Neural cell (in vitro differentiated cells): ENCODE measurements at regions not wholly inside any gene's neighbourhood (a gene's known extent, or its start where the extent isn't known, plus 50 kb on each side); places are given as distances from the start of the nearest gene placed in this dataset.

ENCODE experiments used
- EZH2 ChIP-seq: fragments of 200-600, 300-800 bp; shearing (Covaris generic), sonication (generic); IDR thresholded peaks from 2 replicates; pipeline ENCODE4 v1.6.1; 2014; ENCODE audit warnings: antibody characterized with exemption, low read length, borderline replicate concordance, mild to moderate bottlenecking; ENCODE audit not compliant: insufficient read depth, poor library complexity, severe bottlenecking
- TAF1 ChIP-seq: IDR thresholded peaks from 2 replicates; pipeline ENCODE4 v1.6.1; 2012; ENCODE audit warnings: low read depth
- TF ChIP-seq, protein P1 (sequence below): fragments of 450-650 bp; IDR thresholded peaks from 2 replicates; pipeline ENCODE4 v1.5.1; 2014; ENCODE audit warnings: antibody characterized with exemption, mild to moderate bottlenecking, moderate library complexity; ENCODE audit not compliant: poor library complexity, severe bottlenecking

DNA sequence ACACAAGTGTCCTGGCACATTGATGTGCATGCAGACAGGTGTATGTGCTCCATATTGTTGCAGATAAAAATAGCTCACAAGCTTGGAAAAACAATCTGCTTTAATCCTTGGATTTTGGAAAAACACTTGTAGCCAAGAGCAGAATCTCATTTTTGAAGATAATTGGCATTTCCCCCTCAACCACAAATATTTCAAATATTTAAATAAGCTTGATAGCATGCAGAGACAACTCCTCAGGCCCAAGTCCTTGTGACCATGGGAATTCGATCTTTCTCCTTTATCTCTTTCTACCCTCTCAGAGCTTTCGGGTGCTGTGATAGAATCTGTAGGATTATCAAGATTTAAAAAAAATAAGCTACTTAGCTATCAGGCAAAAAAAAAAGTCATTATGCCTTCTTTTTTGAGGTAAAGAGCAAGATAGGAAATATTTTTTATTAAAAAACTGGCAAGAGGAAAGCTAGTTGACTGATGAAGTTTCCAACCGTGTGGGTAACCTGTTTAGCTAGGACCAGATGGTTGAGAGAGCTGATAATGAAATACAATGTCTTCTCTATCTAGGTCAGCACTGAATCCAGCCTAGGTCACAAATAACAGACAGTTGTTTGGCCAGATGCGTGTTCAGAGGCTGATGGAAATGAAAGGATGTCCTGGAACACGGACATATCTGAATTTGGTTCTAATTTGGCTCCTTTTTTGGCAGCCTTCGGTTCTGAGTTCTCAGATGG is 54.9 kb upstream of the SNRK start:
- TF ChIP-seq, protein P1, sequence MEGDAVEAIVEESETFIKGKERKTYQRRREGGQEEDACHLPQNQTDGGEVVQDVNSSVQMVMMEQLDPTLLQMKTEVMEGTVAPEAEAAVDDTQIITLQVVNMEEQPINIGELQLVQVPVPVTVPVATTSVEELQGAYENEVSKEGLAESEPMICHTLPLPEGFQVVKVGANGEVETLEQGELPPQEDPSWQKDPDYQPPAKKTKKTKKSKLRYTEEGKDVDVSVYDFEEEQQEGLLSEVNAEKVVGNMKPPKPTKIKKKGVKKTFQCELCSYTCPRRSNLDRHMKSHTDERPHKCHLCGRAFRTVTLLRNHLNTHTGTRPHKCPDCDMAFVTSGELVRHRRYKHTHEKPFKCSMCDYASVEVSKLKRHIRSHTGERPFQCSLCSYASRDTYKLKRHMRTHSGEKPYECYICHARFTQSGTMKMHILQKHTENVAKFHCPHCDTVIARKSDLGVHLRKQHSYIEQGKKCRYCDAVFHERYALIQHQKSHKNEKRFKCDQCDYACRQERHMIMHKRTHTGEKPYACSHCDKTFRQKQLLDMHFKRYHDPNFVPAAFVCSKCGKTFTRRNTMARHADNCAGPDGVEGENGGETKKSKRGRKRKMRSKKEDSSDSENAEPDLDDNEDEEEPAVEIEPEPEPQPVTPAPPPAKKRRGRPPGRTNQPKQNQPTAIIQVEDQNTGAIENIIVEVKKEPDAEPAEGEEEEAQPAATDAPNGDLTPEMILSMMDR: no peak
- TF ChIP-seq TAF1: no peak
- no peak for TF ChIP-seq EZH2
